ENCODE measurements at regions not wholly inside any gene's neighbourhood (a gene's known extent, or its start where the extent isn't known, plus 50 kb on each side); places are given as distances from the start of the nearest gene placed in this dataset.

GRCh38 chr13:106755542-106755941 lies 187.6 kb upstream of the ARGLU1 start:
- TF ChIP-seq POLR2A (IDR thresholded peaks at IDR 0.05; ENCODE audit: low read depth) (no peak), CTCF (IDR thresholded peaks at IDR 0.05) (no peak)
